HG03045 (cell line): ENCODE measurements at regions not wholly inside any gene's neighbourhood (a gene's known extent, or its start where the extent isn't known, plus 50 kb on each side); places are given as distances from the start of the nearest gene placed in this dataset.
"Not testable (repeated sequence)": the region's sequence is repeated elsewhere in the genome, so short reads cannot be mapped to it uniquely, and the experiment has no call there.

Source experiments
- ATAC-seq: cut with Tn5 transposase; IDR thresholded peaks from one replicate; pipeline ENCODE4 v1.9.1; 2021; ENCODE audit warnings: mild to moderate bottlenecking, moderate library complexity; ENCODE audit not compliant: unreplicated experiment

DNA sequence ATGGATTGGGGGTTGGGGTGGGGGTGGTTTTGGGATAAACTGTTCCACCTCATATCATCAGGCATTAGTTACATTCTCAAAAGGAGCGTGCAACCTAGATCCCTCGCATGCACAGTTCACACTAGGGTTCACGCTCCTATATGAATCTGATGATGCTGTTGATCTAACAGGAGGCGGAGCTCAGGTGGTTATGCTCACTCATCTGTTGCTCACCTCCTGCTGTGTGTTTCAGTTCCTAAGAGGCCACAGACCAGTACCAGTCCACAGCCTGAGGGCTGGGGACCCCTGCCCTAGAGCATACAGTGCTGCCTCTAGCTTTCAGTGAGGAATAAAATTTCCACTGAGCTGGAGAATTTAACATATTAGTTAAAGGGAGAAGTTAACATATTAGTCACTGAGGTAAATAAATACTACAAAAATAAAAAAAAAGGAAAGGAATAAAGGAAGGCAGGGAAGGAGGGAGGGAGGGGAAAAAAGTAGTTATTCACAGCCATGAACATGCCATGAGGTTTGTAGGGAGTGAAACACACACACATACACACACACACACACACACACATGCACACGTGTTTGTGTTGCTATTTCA, 612.7 kb upstream of the TBX3 start:
- no peak for ATAC-seq

DNA sequence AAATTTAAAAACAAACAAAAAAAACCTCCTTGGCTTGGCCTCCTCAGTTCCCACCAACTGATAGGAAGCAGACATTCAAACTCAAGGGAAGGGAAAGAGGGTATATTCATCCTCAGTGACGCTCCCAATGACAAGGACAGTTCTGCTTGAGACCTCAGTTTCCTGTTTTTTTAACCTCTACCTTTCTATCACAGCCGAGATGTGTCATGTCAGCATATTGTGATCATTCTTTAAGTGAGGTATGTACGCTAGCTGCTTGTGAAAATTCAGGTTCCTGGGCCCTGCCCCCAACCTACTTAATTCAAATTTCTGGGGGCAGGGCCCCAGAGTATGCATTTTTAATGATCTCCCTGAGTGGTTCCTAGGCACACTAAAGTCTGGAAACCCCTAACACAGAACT, 611.9 kb upstream of the TBX3 start:
- no peak for ATAC-seq

DNA sequence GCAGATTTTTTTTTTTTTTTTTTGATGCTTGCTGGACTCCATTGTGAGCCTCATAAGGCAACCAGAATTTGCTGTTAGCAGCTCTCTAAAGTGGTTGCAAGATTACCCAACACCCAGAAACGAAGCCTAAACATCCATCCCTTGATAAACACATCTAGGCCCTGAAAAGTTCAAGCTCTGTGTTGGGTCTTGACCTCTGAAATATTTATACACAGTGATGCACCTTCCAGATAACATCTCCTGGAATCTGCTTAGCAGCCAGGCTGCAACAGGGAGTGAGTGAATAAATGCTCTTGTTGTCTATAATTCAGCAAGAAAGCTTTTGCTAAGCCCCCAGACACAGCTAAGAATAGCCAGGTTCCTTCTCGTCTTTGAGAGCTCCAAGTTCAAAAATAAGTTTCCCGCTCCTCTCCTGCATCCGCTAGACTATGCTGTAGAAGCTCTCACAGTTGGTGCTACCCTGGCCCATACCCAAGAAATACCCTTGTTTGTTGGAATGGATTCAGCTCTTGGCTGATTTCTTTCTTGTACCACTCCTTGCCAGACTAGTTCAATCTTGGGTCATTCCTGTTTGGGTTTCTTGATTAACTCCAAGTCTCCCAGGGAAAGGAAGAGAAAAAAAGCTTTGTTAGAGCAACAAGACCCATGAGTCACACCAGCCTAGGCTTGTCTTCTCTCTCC, 610.6 kb upstream of the TBX3 start:
- no peak for ATAC-seq

DNA sequence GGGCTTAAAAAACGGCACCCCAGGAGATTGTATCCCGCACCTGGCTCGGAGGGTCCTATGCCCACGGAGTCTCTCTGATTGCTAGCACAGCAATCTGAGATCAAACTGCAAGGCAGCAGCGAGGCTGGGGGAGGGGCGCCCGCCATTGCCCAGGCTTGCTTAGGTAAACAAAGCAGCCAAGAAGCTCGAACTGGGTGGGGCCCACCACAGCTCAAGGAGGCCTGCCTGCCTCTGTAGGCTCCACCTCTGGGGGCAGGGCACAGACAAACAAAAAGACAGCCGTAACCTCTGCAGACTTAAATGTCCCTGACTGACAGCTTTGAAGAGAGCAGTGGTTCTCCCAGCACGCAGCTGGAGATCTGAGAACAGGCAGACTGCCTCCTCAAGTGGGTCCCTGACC, 601.5 kb upstream of the TBX3 start:
- not testable (repeated sequence) for ATAC-seq

DNA sequence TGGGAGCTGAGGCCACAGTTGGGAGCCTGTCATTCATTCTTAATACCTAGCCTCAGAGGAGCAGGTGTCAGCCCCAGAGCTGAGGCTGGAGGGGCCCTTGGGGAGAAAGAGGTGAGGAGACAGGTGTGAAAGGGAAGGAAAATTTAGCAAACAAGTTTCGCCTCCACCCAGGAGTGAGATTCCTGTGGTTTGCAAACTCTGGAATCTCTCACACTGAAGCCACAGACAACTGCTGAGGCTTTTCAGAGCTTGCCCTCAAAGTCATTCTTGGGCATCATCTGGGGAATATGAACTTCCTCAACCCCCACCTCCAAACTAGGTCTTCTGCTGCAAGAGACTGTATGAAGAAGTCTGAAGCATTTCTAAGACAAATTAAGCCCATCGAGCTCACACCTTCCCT, 589.5 kb upstream of the TBX3 start:
- ATAC-seq: no peak

DNA sequence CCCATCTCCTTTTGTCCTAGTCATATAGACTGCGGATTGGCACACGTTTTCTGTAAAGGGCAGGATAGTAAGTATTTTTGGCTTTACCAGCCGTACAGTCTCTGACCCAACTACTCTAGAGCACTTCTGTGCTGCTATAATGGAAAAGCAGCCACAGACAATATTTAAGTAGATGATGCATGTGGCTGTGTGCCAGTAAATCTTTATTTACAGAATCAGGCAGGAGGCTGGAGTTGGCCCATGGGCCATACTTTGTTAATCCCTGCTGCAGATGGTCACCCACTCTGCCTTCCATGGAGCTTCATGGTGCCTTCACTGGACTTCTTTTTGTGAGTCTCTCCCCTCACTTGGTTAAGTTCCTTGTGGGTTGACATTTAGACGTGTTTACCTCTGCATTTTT, 584.5 kb upstream of the TBX3 start:
- ATAC-seq: no peak

DNA sequence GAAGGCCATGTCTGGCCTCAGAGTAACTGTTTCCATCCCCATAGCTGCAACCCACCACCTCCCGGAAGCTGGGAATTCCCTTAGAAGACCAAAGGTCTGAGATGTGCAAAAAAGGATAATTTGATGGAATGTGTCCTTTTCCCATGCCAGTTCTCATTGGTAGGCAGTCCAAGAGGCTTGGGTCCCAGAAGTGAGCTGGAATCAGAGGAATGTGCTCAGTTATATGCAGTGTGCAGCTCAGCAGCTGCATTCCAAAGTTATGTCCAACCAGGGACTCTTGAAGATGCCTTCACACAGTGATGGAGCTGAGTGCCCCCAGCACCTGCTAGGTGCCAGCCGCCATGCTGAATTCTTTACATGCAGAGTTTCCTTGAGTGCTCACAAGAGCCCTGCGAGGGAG, 583.9 kb upstream of the TBX3 start:
- no peak for ATAC-seq

DNA sequence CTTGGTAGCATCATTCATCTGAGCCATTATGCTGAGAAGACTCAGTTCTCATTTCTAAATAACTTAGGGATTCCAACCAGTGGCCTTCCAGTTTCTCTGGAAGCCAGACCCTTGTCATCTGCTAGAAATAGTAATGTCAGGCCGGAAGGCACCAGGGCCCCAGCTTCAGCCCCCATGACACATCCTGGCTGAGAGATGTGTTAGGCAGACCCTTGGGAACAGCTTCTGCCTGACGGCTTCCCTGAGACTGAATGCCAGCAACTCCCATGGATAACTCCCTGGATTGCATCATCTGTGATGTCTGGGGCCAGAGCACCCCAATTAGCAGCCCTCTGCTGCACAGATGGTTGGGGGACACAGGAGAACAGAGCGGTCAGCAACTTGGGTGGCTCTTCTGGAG, 583.5 kb upstream of the TBX3 start:
- ATAC-seq: no peak

DNA sequence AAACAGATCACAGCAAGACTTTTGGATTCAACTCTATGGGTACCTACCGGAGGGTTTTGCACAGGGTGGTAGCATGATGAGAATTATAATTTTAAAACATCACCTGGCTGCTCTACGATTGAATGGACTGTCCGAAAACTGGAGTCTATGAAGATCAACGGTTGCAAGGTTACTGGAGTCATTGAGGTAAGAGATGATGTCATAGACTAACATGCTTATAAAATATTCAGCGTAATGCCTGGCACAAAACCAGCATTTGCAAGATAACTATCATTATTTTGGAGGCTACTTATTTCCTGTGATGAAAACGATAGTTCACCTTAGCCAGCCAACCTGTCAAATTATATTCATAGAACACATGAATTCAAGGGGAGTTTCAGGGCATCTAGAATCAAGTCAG, 580.6 kb upstream of the TBX3 start:
- no peak for ATAC-seq

DNA sequence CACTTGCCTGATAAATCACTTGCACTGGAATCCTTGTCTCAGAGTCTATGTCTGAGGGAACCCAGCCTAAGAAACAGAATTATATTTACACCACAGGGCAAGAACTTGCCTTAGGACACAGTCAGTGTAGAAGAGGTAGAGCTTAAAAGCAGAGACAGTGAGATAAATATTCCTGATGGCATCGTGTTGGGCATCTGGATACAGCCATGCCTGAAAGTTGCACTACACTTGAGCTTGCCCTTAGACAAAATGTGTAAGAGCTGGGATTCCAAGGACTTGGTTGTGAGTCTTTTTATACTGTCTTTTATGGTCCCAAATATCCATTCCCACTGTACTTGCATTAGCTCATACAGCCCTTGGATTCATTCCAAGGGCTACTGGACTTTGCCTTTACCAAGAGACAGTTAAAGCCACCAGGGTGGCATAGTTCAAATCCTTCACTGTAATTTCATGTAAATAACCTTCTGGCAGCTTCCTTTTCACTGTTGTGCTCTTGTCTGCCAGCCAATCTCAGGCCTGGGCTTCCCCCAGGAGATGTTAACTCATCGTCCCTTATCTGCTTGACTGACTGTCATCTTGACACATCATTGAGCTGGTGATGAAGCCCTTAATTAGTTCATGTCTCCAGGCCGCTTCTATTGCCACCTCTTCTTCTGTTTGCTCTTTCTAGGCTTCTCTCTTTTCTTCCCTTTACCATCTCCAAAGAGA, 577.9 kb upstream of the TBX3 start:
- no peak for ATAC-seq

DNA sequence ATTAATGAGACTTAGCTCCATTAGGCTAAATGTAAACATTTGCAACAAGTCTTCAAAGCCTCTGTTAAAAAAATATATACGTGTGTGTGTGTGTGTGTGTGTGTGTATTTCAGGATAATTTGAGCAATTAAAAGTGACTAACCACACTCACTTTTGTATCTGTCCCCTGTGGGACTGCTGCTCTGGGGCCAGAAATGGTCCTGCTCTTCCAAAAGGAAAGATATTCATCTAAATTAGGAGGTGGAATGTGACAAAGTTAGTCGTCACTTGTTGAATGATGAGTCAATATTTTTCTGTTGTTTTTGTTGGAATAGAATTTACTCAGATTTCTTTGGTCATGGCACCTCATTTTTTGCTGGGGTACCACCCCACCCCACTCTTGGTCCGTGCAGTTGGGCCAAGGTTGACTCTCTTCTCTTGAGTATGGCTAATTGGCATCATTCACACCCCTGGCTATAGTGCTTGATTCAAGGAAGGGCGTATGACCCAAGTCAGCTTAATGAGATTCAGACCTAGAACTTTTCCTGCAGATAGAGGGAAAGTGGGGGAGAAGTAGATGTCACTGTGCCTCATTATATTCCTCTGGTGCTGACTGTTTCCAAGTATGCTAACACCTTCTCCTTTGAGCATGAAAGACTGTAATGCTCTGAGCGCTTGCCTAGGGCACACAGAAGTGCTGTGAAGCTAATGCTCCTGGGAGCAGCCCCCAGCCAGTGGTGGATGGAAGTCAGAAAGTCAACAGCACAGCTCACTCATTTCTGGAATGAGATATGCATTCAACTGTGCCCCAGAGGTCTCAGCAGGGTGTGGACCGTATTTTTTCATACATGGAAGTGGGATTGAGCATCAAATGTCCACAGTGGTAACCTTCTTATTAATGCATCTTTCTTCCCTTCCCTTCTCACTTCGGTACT, 577.0 kb upstream of the TBX3 start:
- ATAC-seq: no peak

DNA sequence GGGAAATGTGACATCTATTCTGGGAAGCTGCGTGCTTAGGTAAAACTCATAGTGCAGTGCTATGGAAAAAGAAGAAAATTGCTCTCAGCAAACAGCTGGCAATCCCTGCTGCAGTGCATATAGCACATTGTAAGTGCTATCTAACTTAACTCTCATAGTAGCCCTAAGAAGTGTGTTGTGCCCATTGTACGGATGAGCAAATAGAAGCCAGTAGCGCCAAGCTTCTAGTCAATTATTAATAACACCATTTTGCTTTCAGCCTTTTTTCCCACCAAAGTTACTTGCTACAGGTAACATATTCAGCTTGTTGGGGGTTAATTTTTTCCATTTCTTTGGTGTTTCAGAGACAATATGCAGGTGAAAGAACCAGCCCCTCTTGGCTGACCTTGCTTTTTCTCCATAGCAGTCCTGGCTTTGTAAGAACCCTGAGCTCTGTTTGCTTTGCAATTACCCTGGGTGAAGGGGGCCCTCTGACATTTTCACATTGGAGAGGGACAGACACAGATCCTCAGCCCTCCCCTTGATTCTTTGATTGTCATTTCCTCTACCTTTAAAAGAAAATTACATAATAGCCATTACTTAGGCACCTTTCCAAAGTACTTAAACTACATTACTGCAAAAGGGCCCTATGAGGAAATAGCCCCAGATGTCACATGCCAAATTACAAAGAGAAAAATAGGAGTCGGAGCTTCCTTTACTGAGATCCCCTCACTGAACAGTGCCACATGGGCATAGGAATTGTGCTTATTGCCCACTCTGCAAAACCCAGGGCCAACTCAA, 576.2 kb upstream of the TBX3 start:
- ATAC-seq: no peak

DNA sequence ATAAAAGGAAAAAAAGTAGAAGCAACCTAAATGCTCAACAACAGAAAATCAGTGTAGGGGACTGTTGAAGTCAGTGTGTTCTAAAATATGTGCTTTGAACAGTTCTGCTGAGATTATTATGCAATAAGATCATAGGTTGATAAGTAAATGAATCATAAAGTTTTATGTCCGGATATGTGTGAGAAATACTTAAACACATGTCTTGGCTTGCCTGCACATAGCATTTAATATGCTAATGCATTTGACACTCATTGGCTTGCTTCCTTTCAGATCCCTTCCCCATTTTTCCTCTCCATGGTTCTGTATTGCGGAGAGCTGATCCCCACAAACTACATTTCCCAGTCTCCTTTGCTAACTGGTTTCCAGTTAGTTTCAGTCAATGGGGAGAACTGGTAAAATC, 573.8 kb upstream of the TBX3 start:
- no peak for ATAC-seq

DNA sequence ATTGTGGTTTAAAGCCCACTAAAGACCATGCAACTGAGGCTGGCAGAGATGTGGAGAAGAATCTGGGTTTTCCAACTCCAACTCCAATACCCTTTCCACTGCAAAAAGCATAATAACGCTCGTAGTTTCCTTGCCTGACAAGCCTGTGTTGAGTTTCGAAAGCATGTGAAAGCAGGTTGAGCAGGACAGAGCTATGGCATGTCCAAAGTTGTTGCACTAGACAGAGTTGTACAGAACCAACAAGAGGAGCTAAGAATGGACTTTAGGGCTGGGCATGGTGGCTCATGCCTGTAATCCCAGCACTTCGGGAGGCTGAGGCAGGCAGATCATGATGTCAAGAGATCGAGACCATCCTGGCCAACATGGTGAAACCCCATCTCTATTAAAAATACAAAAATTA, 572.0 kb upstream of the TBX3 start:
- no peak for ATAC-seq

DNA sequence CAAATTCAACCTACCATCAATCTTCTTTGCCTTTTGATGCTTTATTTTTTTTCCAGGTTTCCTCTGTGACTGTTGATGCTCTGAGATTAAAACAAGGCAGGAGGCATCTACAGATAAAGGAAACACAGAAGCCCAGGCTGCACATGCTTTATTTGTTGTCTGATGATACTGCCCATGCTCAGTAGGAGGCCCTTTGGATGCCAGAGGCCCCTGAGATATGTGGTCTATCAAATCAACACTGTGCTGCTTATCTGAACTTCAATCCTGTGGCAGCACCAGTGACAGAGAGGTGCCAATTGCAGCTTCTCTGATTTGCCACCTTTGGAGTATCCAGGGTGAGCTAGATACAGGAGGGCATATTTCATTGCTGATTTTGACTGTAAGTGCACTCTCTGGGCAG, 571.3 kb upstream of the TBX3 start:
- no peak for ATAC-seq

DNA sequence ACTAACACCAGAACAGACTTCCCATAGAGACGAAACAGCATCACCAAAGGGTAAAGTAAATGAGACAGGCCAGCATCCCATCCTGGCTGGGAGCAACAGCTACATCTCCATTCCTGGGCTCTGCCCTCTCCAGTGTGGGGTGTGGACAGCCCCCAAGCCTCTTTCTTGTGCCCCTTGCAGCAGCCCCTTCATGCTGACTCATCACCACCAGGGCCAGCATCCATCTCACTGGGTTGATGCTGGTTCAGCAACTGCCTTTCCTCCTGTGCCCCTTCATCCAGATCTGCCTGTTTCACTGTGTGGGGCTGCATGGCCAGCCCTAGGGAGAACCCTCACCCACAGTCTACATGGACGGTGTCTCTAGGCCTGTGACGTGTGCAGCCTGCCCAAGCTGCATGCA, 569.1 kb upstream of the TBX3 start:
- ATAC-seq: no peak

DNA sequence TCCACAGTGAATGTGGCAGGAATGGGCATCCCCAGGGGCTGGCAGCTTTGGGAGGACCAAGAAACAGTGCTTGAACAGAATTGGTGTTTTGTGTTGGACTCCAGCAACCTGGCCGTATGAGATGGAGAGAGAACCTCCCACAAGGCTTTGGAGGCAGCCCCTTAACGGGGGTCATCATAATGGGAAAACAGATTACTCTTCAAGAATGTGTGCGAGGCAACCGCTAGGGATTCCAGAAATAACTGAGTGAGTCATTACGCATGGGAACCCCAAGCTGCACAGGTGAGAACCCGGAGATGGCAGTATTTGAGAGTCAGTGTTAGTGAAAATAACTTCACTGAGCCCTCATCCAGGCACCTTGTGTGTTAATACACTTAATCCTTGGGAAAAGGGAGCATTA, 567.8 kb upstream of the TBX3 start:
- no peak for ATAC-seq

DNA sequence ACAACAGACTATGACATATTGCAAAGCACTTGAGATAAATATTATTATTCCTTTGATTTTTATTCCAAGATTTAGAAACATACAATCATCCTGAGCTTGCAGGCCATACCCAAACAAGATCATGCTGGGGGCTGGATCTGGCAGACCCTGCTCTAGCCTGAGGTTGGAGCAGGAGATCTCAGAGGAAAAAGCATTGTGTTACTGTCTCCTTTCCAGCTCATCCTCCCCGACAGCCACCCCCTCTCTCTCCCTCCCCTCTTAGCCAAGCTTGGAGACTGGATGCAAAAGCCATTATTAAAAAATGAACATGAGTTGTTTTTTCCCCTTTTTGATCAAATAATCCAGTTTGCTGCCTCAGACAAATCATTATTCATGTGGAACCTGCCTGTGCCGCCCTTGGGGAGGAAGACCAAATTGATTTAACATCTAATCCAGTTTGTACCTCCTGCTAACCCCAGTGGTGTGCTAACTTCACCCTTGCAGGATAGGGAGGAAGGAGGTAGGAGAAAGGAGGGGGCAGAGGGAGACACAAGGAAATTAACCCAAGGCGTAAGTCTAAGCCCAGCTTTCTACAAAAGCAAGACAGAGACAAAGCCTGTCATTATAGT, 565.8 kb upstream of the TBX3 start:
- ATAC-seq: no peak

DNA sequence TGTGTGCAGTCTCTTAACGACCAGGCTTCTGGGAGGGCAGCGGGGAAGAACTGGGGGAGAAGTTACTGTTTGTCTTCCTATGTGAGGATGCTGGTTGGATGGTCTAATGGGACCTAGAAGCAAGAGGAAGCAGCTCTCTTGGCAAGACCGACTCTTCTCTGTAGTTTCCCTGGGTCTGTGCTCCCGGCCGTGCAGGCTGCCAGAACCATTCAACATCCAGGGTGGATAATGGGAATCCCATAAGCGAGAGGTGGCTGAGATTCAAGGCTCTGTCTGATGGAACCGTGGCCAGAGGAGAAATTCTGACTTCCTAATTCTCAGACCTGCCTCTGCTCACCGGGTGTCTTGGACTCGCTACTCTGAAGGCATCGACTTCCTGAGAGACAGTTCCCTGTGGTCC, 561.0 kb upstream of the TBX3 start:
- no peak for ATAC-seq

DNA sequence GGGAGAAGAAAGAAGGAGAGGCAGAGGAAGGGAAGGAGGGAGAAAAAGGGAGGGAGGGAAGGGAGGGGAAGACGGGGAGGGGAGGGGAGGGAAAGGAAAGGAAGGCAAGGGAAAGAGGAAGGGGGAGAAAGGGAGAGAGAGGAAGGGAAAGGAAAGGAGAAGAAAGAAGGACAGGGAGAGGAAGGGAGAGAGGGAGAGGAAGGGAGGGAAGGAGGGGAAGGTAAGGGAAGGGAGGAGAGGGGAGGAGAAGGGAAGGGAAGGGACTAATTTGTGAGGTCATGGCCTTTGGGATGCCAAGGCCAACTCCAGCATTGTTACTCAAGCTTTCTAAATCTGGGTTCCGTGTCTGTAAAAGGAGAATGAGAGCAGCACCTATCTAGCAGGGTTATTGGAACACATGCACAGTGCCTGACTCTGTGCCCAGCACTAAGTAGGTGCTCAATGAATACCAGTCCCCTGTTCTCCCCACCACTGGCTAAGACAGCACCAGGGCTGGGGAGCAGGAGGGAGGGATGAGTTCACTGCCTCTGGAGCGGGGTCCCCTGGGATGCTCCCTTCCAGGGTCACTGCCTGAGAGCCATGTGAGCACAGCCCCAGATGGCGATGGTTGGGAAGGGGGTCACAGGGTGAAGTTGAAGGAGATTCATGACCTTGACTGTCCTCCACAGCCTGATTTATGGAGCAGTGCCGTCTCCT, 560.1 kb upstream of the TBX3 start:
- no peak for ATAC-seq
